Activated T-helper 1 cell treated with anti-CD3 and anti-CD28 coated beads, Interleukin-12 subunit alpha, Interleukin-12 subunit beta, Interleukin-2, Interleukin-4 antibody, amounts not matched to agents 30 ng/mL and 10 ng/mL and 1 ng/mL, durations not matched to agents 14 hours and 24 hours and 36 hours (primary cell): ENCODE measurements at regions not wholly inside any gene's neighbourhood (a gene's known extent, or its start where the extent isn't known, plus 50 kb on each side); places are given as distances from the start of the nearest gene placed in this dataset.

Experiments
- DNase-seq: peaks from one replicate; pipeline ENCODE4 v3.0.0; 2021; ENCODE audit warnings: low spot score
- H3K27ac Mint-ChIP-seq: one replicate; pipeline ENCODE4 v1.8.0; 2021; ENCODE audit warnings: mild to moderate bottlenecking, mixed read lengths
- H3K27me3 Mint-ChIP-seq: one replicate; pipeline ENCODE4 v1.8.0; 2022; ENCODE audit warnings: mild to moderate bottlenecking, moderate library complexity, mixed read lengths; ENCODE audit not compliant: insufficient read depth
- H3K36me3 Mint-ChIP-seq: one replicate; pipeline ENCODE4 v1.8.0; 2021; ENCODE audit warnings: low read depth, mixed read lengths
- H3K4me1 Mint-ChIP-seq: one replicate; pipeline ENCODE4 v1.8.0; 2021; ENCODE audit warnings: low read depth, mixed read lengths
- H3K4me3 Mint-ChIP-seq: one replicate; pipeline ENCODE4 v1.8.0; 2021; ENCODE audit warnings: mild to moderate bottlenecking, moderate library complexity, mixed read lengths
- H3K9me3 Mint-ChIP-seq: one replicate; pipeline ENCODE4 v1.8.0; 2021; ENCODE audit warnings: mixed read lengths
- intact Hi-C: fragments of 100-400 bp; cut with micrococcal nuclease; formaldehyde crosslinking; loops from one replicate; pipeline ENCODE4 v1.15.1; 2024

DNA sequence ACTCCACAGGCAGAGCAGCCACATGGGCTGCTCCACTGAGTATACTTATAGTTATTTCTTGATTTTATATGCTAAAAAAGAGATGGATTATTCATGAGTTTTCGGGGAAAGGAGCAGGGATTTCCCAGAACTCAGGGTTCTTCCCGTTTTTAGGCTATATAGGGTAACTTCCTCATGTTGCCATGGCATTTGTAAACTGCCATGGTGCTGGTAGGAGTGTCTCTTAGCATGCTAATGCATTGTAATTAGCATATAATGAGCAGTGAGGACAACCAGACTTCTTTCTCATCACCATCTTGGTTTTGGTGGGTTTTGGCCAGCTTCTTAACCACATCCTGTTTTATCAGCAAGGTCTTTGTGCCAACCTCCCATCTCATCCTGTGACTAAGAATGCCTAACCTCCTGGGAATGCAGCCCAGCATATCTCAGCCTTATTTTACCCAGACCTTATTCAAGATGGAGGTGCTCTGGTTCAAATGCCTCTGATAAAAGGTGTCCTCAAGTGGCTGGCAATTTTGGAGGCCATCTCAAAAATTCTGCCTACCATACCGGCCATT lies 213.0 kb upstream of the VEGFC start:
- Mint-ChIP-seq H3K9me3 (no peaks in the 10 kb centered on the region), H3K36me3 (no peaks in the 10 kb centered on the region), H3K4me1 (no peaks in the 10 kb centered on the region), H3K4me3 (no peak overlapping the region), H3K27ac (no peak overlapping the region), H3K27me3 (no peaks in the 10 kb centered on the region)
- intact Hi-C loops, result no loop called here
- no peak for DNase-seq

DNA sequence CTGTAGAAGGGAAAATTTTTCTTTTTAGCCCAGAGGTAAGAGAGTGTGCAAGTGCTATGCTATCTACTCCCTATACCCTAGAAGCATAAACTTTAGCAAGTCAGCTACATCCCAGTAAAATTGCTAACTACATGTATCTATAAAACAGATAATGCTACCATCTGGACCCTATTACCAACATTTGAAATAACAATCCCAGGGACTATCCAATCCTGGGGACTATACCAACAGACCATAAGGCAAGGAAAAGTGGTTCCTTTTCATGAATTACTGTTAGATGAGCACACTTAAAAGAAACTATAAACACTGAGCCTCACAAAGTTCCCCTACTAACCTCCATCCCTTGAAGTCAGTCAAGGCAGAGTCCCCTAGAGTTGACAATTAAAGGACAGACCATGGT lies 213.6 kb upstream of the VEGFC start:
- Mint-ChIP-seq H3K9me3 (no peaks in the 10 kb centered on the region), H3K4me3 (no peak overlapping the region), H3K36me3 (no peaks in the 10 kb centered on the region), H3K27me3 (no peaks in the 10 kb centered on the region), H3K4me1 (no peaks in the 10 kb centered on the region), H3K27ac (no peak overlapping the region)
- intact Hi-C loops, result no loop called here
- DNase-seq, result no peak

DNA sequence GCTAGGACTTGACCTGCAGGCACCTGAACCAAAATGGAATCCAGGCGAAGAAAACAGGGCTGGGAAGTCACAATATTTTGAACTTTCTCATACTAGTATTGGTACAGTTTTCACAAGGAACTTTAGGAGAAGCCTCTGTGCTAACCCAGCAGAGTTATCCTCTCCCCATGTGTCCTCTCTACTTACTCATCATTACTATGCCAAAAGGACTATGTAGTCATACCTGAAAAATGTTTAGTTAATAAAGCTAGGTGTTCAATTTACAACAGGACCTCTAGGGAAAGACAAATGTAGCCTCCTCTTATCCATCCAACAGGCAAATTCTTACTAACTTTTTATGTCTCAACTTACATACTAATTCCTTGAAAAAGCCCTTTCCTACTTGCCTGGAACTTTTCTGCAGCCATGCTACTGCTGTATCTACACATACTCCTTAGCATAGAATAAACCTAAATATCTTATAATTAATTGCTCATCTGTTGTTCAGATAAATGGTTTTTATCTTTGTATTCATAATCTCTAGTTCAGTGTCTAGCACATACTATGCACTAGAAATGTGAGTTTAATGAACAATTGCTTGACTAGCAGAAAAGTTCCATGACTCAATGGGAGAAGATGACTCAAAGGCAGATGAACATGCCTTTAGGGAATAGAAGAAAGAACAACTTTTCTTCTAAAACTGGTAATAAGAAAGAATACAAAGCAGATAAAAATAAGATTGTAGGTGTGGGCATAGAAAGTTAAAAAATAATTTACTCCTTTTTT lies 215.5 kb upstream of the VEGFC start:
- Mint-ChIP-seq H3K27me3 (no peaks in the 10 kb centered on the region), H3K9me3 (peaks cover 4% of the 10 kb centered on the region), H3K36me3 (no peaks in the 10 kb centered on the region), H3K4me3 (no peak overlapping the region), H3K4me1 (no peaks in the 10 kb centered on the region), H3K27ac (no peak overlapping the region)
- no peak for DNase-seq
- intact Hi-C loops, result no loop called here

DNA sequence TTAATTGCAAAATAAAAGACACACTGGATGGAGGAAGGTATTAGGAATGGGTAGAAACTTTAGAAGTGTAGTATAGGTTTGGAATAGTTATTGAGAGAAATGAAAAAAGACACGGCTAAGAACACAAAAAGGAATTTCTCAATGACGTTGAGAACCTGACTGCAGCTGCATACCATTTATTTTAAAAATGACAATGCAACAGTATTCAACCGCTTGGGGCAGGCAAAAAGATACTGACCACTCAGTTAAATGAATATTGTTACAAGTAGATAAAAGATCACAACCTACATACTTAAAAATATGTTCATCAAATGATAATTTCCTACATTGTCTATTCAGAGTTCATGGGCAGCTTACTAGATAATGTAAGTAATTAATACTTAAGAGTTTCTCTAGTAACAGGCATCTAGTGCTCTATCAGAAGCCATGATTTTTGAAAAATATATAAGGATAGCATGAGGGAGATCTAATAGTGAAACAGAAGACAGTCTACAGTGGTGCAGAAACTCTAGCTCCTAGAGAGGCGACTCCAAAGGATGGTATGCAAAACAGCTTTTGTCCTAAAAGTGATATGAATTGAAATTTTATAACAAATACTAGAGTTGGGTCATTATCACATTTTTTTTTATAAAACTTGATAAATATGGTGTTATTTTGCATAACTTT lies 216.2 kb upstream of the VEGFC start:
- no peak for DNase-seq
- Mint-ChIP-seq H3K4me3 (no peak overlapping the region), H3K36me3 (no peaks in the 10 kb centered on the region), H3K27me3 (no peaks in the 10 kb centered on the region), H3K9me3 (peaks cover 9% of the 10 kb centered on the region), H3K4me1 (no peaks in the 10 kb centered on the region), H3K27ac (no peak overlapping the region)
- intact Hi-C loops, result no loop called here

DNA sequence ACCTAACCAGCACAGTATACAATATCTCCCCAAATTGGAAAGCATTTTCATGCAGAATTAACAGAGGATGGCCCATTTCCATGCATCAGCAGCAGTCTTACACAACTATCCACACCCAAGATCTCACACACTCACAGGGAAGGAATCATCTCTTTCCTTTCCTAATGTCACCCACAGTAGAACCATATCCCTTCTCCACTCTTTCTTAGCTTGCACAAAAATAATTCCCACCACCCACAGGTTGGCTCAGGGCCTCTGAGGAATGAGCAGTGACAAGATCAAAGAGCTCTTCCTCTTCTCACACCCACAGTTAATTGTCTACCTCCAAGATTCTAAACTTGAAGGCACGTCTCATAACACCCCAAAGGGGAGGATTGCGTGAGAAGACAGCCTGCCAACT lies 217.7 kb upstream of the VEGFC start:
- H3K27me3 Mint-ChIP-seq, result no peaks in the 10 kb centered on the region
- H3K9me3 Mint-ChIP-seq, result peaks cover 9% of the 10 kb centered on the region
- H3K27ac Mint-ChIP-seq, result no peak overlapping the region
- DNase-seq, result no peak
- no peaks in the 10 kb centered on the region for H3K36me3 Mint-ChIP-seq
- no peak overlapping the region for H3K4me3 Mint-ChIP-seq
- no peaks in the 10 kb centered on the region for H3K4me1 Mint-ChIP-seq
- intact Hi-C loops, result no loop called here

DNA sequence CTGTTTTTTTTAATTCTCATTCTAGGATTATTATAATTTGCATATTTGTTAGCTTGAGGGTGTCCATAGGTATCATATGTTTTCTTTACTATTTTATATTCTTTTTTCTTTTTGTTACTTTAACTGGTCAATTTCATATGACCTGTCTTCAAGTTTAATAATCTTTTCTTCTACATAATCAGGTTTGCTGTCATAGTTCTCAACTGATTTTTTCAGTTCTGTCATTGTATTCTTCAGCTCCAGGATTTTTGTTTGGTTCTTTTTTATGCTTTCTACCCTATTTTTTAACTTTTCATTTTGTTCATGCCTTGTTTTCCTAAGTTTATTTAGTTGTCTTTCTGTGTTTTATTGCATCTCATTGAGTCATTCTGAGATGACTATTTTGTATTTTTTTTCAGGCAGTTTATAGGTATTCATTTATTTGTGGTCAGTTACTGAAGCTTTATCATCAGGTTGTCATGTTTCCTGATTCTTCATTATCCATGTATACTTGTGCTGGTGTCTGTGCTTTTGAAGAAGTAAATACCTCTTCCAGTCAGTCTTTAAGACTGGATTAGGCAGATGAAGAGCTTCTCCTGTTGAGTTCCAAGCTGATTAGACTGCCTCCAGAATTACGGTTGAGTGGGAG lies 220.3 kb upstream of the VEGFC start:
- Mint-ChIP-seq H3K4me1 (no peaks in the 10 kb centered on the region), H3K4me3 (no peak overlapping the region), H3K27ac (no peak overlapping the region), H3K36me3 (no peaks in the 10 kb centered on the region), H3K27me3 (no peaks in the 10 kb centered on the region), H3K9me3 (peaks cover 9% of the 10 kb centered on the region)
- no peak for DNase-seq
- intact Hi-C loops, result no loop called here

DNA sequence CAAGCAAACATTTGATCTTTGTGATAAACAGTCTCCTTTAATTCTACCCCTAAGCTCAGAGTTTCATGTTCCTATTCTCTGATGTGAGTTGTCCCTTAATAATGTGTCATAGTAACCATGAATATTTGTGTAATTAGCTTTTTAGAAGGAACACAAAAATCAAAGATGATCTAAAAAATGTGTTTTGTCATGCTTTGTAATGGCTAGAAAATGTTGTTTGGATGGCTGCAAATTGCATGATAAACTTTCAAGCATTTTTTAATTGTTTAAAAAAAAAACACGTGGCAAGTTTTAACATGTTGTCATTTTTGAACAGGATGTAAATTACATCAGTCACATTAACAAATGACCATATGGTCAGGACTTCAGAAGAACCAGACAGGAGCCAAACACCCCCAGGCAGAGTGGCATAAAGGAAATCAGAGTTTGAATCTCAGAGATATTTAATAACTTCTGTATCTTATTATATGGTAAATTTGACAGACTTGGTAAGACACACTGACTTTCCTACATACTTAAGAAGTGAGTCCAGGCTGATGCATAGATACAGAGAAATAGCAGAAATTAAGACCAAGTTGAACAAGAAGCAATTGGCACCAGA lies 223.9 kb upstream of the VEGFC start:
- DNase-seq, result no peak

DNA sequence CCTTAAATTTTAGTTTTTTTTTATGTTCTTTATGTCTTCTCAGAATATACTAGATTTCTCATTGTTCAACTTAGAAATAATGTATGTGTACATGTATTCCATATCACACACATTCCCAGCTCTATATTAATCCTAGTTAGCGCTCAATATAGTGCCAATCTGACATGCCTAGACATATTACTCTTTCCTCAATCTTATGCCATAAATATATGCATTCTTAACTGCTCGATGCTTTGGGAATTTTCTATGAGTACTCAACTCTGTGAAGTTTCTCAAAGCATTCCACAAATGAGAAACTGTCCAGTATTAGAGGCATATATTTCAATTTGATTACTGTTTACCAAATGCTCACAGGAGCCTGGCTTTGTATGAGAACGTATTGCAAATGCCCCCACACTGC lies 231.2 kb upstream of the VEGFC start:
- DNase-seq, result no peak
- intact Hi-C loops, result no loop called here
- no peaks in the 10 kb centered on the region for H3K36me3 Mint-ChIP-seq
- H3K4me3 Mint-ChIP-seq, result no peak overlapping the region
- H3K27ac Mint-ChIP-seq, result no peak overlapping the region
- H3K4me1 Mint-ChIP-seq, result no peaks in the 10 kb centered on the region
- peaks cover 11% of the 10 kb centered on the region for H3K9me3 Mint-ChIP-seq
- H3K27me3 Mint-ChIP-seq, result no peaks in the 10 kb centered on the region

More for the DNA sequence above, 223.9 kb upstream of the VEGFC start:
- no peaks in the 10 kb centered on the region for H3K4me1 Mint-ChIP-seq
- no peaks in the 10 kb centered on the region for H3K36me3 Mint-ChIP-seq
- intact Hi-C loops, result no loop called here
- peaks cover 20% of the 10 kb centered on the region for H3K9me3 Mint-ChIP-seq
- H3K27me3 Mint-ChIP-seq, result no peaks in the 10 kb centered on the region
- no peak overlapping the region for H3K4me3 Mint-ChIP-seq
- H3K27ac Mint-ChIP-seq, result no peak overlapping the region

DNA sequence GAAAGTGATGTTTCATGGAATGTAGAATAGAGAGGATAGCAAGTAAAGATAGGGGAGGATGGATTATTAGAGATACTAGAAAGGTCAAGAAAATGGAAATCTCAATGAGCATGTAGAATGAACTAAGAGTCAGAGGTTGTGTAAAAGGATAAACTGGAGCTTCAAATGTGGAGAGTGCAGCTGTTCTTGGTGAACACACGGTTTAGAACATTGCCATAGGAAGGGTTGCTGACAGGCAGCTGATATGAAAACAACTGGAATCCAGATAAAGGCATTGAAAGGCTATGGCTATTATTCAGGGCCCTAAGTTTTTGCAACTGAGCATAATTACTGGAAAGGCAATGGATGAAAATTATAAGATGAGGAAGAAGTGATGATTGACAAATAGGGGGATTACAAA lies 239.6 kb upstream of the VEGFC start:
- H3K27ac Mint-ChIP-seq, result no peak overlapping the region
- intact Hi-C loops, result no loop called here
- H3K9me3 Mint-ChIP-seq, result no peaks in the 10 kb centered on the region
- no peaks in the 10 kb centered on the region for H3K4me1 Mint-ChIP-seq
- H3K36me3 Mint-ChIP-seq, result no peaks in the 10 kb centered on the region
- no peak for DNase-seq
- no peaks in the 10 kb centered on the region for H3K27me3 Mint-ChIP-seq
- no peak overlapping the region for H3K4me3 Mint-ChIP-seq

DNA sequence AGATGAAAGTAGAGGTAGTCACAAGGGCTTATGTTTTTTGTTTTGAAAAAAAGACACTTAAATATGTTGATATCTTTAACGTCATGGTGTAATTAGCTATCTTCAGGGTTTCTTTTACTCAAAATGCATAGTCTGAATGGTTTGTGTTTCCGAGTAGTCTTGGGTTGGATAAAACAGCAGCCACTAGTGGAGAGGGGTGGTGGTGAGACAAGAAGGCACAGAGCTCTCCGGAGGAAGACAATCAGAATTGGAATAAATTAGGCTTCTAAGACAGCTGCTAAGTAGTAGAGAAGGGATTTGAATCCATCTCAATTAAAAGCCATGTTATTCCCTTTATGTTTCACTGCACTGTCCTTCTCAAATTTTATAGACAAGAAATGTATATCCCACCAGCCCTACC lies 240.4 kb upstream of the VEGFC start:
- no peak for DNase-seq
- H3K4me3 Mint-ChIP-seq, result no peak overlapping the region
- no peak overlapping the region for H3K27ac Mint-ChIP-seq
- no peaks in the 10 kb centered on the region for H3K9me3 Mint-ChIP-seq
- intact Hi-C loops, result no loop called here
- H3K36me3 Mint-ChIP-seq, result no peaks in the 10 kb centered on the region
- no peaks in the 10 kb centered on the region for H3K27me3 Mint-ChIP-seq
- no peaks in the 10 kb centered on the region for H3K4me1 Mint-ChIP-seq

DNA sequence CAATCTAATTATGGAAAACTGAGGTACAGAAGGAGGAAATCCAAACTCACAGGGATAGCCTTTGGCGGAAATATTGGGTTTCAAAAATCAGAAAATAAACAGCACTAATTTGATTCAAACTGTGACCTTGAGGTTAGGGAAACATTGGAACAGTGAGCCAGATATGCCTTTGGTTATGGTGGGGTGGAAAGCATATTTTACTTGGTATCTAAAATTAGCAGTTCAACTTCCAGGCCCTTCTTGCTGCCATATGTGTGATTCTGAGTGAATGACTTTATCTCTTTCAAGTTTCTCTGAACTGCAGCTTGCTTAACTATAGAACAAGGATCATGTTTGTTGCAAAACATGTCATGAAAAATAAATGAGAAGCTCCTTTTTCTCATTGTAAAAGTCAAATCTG lies 240.9 kb upstream of the VEGFC start:
- no peaks in the 10 kb centered on the region for H3K36me3 Mint-ChIP-seq
- DNase-seq, result no peak
- no peaks in the 10 kb centered on the region for H3K4me1 Mint-ChIP-seq
- H3K27me3 Mint-ChIP-seq, result no peaks in the 10 kb centered on the region
- H3K4me3 Mint-ChIP-seq, result no peak overlapping the region
- no peaks in the 10 kb centered on the region for H3K9me3 Mint-ChIP-seq
- no peak overlapping the region for H3K27ac Mint-ChIP-seq
- intact Hi-C loops, result no loop called here

DNA sequence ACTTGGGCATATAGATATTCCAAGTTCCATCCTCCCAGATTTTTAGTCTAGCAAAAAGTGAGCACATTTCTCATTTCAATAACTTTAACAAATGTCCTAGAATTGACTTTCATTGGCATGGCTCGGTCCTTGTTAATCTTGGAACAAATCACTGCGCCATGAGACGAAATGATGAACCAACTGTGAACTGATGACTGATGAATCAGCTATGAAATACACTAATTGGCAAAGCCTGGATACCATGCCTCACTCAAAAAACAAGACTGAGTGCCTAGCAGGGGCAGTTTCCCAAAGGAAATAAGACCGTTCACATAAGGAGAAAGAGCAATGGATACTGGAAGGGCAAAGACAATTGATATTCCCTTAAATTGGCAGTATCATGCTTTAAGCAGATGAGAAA lies 248.6 kb upstream of the VEGFC start:
- Mint-ChIP-seq H3K36me3 (no peaks in the 10 kb centered on the region), H3K27me3 (no peaks in the 10 kb centered on the region), H3K4me1 (no peaks in the 10 kb centered on the region), H3K9me3 (no peaks in the 10 kb centered on the region), H3K27ac (no peak overlapping the region), H3K4me3 (no peak overlapping the region)
- intact Hi-C loops, result no loop called here
- DNase-seq, result no peak
